GM18909 (cell line): ENCODE measurements at regions not wholly inside any gene's neighbourhood (a gene's known extent, or its start where the extent isn't known, plus 50 kb on each side); places are given as distances from the start of the nearest gene placed in this dataset.
"Not testable (repeated sequence)": the region's sequence is repeated elsewhere in the genome, so short reads cannot be mapped to it uniquely, and the experiment has no call there.

Experiments used
- ATAC-seq: cut with Tn5 transposase; IDR thresholded peaks from one replicate; pipeline ENCODE4 v1.9.1; 2021; ENCODE audit warnings: mild to moderate bottlenecking; ENCODE audit not compliant: unreplicated experiment, poor library complexity

DNA sequence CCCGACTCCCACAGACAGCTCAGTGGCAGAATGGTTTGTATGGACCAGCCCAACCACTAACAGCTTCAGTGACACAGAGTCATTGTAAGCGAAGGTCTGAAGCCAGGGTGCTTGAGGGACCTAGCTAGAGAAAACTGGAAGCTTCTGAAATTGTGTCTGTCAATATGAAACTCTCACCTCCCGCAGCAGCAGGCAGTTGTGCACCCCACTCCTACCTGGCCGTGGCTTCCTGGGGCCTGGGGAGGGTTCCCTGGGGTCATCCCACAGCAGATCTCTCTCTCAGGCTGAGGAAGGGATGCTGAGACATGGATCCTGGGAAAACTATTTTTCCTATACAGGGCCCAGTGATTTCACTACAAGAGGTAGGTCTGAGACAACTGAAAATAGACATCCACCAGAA lies 229.5 kb downstream of the TFCP2L1 start:
- ATAC-seq = no peak

DNA sequence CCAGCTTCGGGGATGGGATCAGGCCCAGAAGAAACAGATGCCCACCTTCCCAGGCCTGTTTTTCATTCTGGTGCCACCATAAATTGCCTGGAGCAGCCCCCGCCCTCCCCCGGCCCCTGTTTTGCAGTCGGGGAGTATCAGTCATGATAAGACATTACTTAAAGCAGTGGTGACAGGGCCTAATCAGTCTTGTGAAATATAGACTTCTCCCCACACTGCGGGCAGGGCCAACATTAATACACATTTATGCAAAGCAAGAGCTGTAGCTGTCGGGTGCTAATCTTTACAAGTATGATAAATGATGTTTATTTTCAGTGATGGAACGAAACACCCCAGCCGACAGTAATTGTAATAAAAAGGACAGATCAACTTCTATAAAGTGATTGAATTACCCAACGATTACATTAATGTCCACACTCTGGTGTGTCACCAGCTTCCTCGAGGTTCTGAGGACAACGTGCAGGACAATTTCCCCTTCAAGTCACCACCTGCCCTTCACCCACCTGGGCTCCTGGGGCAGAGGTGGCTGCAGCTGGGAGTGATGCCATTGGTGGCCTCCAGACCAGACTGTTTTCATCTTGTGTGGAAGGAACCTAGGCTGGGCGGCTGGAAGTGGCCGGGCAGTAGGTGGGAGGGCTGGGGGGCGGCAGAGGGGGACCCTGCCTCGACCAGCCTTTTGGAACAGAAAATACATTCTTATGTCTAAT lies 226.0 kb downstream of the TFCP2L1 start:
- no peak for ATAC-seq

DNA sequence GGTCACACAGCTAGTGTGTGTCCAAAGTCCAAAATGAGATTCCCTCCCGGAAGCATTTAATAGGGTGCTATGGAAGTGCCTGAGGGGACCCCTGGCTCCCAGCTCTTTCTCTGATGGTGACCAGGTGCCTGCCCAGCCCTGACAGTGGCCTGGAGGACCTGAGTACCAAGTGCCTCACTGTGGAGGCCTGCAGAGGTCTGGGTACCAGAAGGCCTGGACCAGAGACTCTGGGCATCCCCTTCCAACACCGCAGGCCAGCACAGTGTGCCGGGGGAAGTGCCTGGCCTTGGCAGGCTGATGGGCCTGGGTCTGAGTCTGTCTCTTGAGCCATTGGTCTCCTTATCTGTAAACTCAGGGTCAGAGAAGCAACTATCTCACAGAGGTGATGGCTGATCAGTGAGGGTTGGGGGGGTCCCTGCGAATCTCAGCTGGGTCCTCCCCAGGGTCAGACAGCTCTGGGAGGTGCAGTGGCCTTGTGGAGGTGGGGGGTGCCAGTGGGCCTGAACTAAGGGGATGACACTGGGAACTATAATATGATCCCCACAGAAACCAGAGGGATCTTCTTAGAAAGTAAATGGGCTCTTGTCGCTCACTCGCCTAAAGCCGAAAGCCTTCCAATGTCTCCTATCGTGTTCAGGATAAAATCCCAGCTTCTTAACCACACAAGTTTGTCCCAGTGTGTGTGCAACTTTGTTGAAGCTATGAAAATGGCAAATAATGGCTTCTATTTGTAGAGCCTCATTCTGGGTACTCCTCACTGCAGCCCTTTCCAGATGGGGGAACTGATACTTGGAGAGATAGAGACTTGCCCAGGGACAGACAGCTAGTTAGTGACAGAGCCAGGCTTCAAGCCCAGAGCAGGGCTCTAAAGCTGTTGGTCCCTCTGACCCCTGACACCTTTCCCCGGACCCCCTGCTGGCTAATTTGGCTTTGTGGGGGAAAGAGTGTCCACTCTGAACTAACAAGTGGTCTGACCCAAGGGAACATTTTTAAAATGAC lies 225.1 kb downstream of the TFCP2L1 start:
- ATAC-seq = no peak

DNA sequence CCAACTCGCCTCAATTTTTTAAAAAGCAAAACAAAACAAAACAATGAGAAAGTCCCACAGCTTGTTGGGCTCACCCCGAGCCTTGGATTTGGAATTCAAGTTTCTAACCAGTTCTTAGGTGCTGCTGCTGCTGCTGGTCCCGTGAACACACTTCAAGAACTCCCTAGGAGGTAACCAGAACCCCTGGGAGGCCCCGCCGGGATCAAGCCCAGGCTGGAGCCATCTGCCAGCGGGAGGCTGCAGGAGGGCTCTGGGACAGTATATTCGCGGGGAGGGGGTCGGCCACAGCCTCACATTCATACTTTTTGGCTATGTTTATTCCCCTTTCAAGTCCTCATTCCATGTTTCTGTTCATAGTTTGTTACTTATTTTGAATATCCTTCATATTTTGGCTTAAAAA lies 223.4 kb downstream of the TFCP2L1 start:
- ATAC-seq = no peak

DNA sequence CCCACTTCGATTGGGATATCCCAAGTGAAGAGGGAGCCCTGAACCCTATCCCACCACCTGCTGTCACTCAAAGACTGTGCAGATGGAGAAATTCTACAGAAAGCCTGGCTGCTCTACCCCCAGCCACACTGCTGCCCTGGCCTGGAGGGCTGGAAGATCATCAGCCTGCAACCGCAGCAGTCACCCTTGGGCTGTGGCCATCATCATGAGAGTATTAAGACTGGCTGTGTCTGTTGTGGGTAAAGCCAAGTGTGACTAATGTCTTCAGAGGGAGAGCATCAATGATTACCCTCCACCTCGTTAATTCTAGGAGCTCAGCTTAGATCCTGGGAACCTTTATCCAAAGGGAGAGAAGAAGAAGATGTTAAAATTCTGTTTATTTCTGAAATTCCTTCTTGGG lies 221.5 kb downstream of the TFCP2L1 start:
- no peak for ATAC-seq

DNA sequence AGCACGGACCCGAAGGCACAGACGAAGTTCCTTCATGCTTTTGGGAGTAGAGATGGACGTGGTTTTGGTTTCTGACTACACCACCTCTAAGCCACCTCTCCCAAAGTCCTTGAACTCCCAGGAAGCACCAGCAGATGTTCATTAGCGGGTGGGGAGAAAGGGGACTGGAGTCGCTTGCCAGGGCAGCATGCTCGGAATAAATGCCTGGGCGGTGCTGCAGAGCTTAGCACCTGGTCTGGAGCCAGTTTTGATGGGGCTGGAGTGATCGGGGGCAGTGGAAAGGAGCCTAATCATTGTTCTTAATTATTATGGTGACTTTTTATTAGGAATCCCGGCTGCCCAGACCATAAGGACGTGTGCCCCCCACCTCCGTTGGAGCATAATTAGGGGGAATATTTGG lies 220.8 kb downstream of the TFCP2L1 start:
- ATAC-seq = no peak

DNA sequence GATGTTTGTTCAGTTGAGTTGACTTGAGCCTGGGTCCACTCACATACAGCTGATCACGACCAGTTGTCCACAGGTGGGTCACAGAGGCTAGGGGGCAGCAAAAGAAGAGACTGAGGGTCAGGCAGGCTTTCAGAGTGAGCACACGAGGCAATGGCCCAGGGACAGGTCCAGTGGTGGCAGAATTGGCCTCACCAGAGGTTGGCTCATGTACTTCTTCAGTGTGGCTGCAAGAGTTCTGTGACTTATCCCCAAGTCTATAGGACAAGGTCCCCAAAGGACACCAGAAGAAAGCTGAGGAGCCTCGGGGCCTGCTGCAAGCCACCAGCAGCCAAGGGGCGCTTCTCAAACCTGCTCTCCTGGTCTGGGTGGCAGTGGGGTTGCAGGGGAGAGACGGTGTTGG lies 219.8 kb downstream of the TFCP2L1 start:
- no peak for ATAC-seq

DNA sequence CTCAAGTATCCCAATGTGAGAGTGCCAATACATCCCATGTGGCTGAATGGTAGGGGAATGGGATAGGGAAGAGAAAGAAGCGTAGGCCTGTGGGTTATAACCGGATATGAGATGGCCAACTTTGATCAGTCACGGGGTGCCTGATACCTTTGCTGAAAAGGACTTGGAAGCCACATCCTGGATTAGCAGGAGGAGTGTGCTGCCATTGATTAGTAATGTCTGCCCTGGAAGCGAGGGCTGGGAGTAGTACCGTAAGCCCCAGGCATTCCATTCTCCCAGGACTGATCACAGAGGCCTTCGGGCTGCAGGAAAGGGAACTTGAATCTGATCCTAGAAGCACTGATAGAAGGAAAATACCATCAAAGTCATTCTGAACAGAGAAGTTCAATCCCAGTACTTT lies 218.5 kb downstream of the TFCP2L1 start:
- ATAC-seq = no peak

DNA sequence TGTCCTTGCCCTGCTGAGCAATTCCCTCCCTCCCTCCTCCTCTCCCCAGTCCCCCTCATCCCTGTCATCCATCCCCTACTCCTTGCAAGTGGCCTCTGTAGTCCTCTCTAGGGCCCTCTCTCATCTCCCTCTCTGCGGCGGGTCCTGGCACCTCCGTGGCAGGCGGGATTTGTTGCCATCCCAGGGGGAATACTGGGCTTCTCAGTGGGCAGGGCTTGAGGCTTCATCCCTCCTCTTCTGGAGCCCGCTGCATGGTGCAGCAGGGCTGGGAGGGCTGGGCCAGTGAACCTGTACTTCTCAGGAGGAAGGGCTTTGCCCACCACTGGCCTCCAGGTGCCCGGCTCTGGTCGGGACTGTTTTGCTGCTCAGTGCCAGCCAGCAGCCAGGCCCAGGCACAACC lies 216.2 kb downstream of the TFCP2L1 start:
- ATAC-seq = no peak

DNA sequence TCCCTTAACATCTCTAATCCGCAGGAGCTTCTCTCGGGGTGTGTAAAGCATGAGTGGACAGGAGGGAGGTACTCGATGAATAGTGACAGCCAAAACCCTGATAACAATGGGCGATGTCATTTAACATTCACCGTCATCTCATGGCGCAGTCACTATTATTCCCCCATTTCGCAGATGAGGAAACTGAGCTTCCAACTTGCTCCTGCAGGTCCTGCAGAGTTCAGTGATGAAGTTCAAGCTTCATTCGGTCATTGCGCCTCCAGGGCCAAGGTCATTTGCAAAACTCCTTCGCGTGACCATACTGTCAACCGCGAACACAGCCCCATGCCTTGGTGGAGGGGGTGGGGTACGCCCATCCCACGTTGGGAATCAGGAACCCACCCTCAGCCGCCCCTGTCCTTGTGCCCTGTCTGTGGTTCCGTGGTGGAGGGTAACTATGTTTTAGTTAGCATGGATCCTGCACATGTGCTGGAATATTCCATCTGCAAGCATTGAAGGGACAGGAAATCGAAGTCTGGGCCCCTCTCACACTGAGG lies 215.5 kb downstream of the TFCP2L1 start:
- ATAC-seq = no peak

DNA sequence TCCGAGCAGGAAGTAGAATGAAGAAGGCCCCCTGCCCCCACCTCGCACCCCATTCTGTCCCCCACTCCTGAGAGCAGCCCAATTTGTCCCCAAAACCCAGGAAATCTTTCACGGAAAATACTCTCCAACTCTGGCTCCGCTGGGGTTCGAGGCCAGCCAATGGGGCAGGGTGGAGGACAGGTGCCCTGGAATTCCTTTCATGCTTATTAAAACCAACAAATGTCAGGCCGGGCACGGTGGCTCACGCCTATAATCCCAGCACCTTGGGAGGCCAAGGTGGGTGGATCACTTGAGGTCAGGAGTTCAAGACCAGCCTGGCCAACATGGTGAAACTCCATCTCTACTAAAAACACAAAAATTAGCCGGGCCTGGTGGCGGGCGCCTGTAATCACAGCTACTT lies 214.9 kb downstream of the TFCP2L1 start:
- ATAC-seq = not testable (repeated sequence)

DNA sequence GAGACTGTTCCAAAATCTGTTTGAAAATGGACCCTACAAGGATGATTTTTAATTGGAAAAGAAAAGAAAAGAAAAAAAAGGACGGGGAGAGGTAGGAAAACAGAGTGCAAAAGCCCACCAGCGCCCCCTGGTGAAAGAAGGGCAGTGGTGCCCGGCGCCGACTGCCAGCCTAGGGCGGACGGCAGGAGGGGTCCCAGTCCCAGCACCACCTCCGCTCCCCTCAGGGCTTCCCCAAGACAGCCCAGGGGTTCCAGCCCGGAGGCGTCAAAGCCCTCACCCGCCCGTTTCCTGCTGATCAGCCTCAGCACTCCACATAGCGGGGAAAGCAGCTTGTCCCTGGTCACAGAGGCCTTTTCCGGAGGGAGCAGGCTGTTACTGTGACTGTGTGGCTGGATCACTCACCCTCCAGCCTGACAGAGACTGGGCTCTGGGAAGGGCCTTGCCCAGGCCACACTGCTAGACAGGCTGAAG lies 213.9 kb downstream of the TFCP2L1 start:
- no peak for ATAC-seq

DNA sequence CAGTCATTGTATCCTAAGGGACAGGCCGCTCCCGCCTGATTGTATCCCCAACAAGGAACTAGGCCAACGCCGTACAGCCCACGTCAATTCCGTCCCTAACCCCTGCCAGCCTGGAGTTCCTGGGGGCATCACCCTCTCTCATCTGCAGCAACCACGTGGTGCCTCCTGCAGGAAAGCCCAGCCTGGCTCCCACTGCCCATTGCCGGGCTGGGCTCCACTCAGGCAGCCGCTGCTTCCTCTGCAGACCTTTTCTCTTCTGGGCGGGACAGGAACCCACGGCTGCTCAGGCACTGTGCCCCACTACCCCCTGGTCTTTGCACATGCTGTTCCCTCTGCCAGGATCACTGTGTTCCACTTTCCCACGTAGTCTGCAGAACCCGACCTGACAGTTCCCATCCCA lies 212.2 kb downstream of the TFCP2L1 start:
- no peak for ATAC-seq

DNA sequence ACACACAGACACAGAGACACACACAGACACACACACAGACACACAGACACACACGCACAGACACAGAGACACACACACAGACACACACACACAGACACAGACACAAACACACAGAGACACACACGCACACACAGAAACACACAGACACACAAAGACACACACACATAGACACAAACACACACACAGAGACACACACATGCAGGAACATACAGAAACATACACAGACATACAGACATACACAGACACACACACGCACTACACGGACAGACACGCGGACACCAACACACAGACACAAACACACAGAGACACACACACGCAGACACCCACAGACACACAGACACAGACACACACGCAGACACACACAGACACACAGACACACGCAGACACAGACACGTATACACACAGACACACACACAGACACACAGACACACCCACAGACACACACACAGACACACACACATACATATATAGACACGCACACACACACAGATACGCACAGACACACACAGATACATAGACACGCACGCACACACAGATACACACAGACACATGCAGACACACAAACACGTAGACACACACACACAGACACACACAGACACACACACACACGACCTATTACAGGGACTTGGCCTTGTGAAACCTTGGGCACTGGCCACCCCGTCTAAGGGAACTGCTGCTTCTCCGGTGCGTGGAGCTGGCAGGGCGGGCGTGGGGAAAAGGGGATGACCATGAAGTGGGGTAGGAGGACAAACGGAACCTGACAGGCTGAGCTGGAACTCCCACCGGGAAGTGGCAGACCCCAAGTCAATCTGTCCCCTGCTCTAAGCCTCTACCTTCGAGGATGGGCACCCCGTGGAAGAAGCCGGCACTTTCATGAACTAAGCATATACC lies 211.4 kb downstream of the TFCP2L1 start:
- ATAC-seq = no peak

DNA sequence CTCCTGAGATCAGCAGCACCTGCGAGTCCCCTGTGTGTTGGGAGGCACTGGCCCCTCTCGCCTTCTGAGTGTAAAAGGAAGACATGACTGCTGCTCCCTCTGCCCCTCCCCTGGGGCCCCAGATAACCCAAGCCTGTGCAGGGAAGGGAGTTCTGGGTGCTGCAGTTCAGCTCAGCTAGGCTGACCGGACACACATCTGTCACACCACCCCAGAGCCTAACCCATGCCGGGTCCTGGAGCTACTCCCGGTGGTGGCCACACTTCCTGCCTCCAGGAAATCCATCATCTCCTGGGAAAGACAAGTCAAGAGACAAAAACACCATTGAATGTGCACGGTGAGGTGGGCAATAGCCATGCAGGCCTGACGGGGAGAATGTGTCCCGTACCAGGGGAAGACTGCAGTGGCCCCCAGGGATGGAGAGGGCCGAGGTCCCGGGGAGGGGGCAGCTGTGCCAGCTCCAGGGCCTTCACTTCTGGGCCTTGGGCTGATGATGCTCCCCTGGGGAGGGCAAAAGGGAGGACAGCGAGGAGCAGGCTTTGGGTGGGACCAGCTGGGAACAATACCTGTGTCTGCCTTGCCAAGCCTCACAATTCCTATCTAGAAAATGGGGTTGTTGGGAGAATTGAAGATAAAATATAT lies 210.6 kb downstream of the TFCP2L1 start:
- no peak for ATAC-seq

DNA sequence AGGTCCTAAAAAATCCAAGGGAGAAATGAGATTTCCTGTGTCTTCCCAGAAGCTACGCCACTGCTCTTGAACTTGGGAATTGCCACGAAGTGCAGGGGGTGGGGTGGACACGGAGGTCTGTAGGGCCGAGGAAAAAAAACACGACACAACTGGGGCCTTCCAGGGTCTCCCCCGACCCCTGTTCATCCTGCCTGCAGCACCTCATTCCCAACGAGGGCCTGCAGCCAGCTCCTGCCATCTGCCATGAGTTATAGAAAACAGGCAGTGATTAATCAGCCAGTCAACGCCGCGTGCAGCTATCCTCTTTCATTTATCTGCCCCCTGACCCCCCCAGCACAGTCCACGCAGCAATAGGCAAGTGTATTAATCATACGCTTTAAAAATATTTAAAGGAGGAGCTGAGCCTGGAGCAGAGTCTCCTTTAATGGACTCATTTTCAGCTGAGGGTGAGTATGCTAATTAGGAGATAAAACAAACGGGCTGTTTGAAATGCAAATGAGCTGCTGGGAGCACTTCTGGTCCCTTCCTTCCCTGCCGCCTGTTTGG lies 209.9 kb downstream of the TFCP2L1 start:
- no peak for ATAC-seq

DNA sequence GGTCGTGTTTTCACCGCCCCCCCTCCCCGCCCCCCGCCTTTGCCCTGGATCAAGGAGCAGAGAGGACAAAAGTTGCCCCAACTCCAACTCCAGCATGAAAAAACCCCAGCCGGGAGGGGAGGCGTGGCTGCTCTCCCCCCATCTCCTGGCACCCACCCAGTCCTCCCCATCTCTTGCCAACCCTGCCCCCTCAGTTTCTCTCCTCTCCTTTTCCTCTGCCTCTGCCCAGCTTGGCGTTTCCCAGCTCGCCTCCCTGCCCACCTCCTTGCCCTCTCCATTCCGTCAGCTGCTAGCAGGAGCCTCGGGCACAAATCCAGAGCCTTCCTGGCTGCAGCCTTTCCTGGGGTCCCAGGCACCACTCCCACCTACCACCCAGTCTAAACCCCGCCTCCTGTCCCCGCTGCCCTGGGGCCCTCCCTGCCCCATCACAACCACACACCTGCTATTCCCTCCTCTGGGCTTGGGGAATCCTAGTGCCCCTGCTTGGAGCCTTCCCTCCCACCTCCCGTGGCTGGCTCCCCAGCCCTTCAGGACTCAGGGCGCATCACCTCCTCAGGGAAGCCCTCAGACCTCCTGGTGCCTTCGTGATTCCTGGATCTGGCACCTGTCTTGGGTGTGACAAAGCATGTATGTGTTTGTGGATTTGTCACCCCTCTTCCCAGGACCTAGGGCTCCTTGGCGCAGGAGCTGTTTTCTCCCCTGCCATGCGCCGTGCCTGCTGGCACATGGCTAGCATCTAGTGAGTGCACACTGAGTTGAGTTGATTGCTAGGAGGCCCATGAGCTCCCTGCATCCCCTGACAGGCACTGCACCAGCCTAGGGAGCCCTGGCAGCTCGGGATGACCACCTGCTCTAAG lies 209.1 kb downstream of the TFCP2L1 start:
- ATAC-seq = no peak

DNA sequence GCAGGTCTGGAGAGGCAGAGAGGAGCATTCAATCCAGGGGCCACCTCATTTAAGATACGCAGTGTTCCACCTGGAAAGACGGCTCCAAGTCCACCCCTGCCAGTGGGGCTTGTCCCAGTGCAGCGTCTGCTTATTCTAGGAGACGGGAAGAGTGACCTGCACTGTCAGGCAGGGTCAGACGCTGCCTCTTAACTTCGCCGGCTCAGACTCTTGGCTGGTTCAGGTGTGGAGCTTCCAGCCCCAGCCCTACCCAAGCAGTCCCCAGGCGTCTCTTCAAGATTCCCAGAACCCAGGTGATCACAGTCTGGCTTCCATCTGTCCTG lies 208.5 kb downstream of the TFCP2L1 start:
- no peak for ATAC-seq
